ENCODE measurements at regions not wholly inside any gene's neighbourhood (a gene's known extent, or its start where the extent isn't known, plus 50 kb on each side); places are given as distances from the start of the nearest gene placed in this dataset.
A peak's percentile ranks its signal among the peaks of the same experiment; 100 is the strongest.

- H3K4me3 Mint-ChIP-seq: no peak overlapping the region
- H3K27ac Mint-ChIP-seq: no peak overlapping the region
- no peaks in the 10 kb centered on the region for H3K36me3 ChIP-seq (ENCODE audit: insufficient read depth)
- H3K79me2 ChIP-seq (replicated peaks; ENCODE audit: insufficient read depth): no peaks in the 10 kb centered on the region
- no peaks in the 10 kb centered on the region for H3K36me3 Mint-ChIP-seq (ENCODE audit: low read depth)
- H3K9me3 Mint-ChIP-seq: no peaks in the 10 kb centered on the region
- H3K27me3 Mint-ChIP-seq (ENCODE audit: insufficient read depth, low read depth, poor library complexity): no peaks in the 10 kb centered on the region
- H3K4me1 ChIP-seq (ENCODE audit: insufficient read depth): no peaks in the 10 kb centered on the region; the same call in 1 of the 2 replicates
- peaks cover 5% of the 10 kb centered on the region for H3K4me1 Mint-ChIP-seq
- DNase-seq (ENCODE audit: low spot score) (peak; percentile 67), ATAC-seq (peak; percentile 79)
- no peak overlapping the region for H3K4me3 ChIP-seq
- no peak overlapping the region for H2AFZ ChIP-seq
- no peak overlapping the region for H3K4me2 ChIP-seq
- no peaks in the 10 kb centered on the region for H3K27me3 ChIP-seq (ENCODE audit: insufficient read depth)
- H3K27ac ChIP-seq (ENCODE audit: low read depth): no peak overlapping the region
- H4K20me1 ChIP-seq (replicated peaks; ENCODE audit: insufficient read depth): no peaks in the 10 kb centered on the region
- H3K9me2 ChIP-seq (ENCODE audit: insufficient read depth): no peaks in the 10 kb centered on the region
- H3F3A ChIP-seq (replicated peaks; ENCODE audit: low read depth): no peaks in the 10 kb centered on the region
- TF ChIP-seq CREB1 (CRISPR knock-in tag; IDR thresholded peaks at IDR 0.05; ENCODE audit: low read depth) (no peak), CTCF (conservative IDR thresholded peaks at IDR 0.05; ENCODE audit: low read depth in 2 of 2) (peak; percentile 70 to 75)
These were observed 1435.2 kb upstream of the CDH9 start for GRCh38 chr5:28473531-28474107.

GRCh38 chr5:28468166-28468565, 1429.8 kb upstream of the CDH9 start:
- no peaks in the 10 kb centered on the region for H3K36me3 ChIP-seq (ENCODE audit: insufficient read depth)
- H3K27ac ChIP-seq (ENCODE audit: low read depth): no peak overlapping the region
- peak overlapping the region; percentile 39; the same call in 1 of the 2 replicates for H2AFZ ChIP-seq
- DNase-seq (ENCODE audit: low spot score) (no peak), ATAC-seq (no peak)
- H3K27me3 Mint-ChIP-seq (ENCODE audit: insufficient read depth, low read depth, poor library complexity): peaks cover 2% of the 10 kb centered on the region
- no peaks in the 10 kb centered on the region for H4K20me1 ChIP-seq (replicated peaks; ENCODE audit: insufficient read depth)
- H3K79me2 ChIP-seq (replicated peaks; ENCODE audit: insufficient read depth): no peaks in the 10 kb centered on the region
- H3K4me3 ChIP-seq: no peak overlapping the region
- H3K4me2 ChIP-seq: no peak overlapping the region
- peaks cover 5% of the 10 kb centered on the region; the same call in 2 of the 3 replicates for H3K4me1 Mint-ChIP-seq
- H3K4me1 ChIP-seq (ENCODE audit: insufficient read depth): no peaks in the 10 kb centered on the region; the same call in 1 of the 2 replicates
- no peaks in the 10 kb centered on the region for H3K36me3 Mint-ChIP-seq (ENCODE audit: low read depth)
- H3K27me3 ChIP-seq (ENCODE audit: insufficient read depth): no peaks in the 10 kb centered on the region
- H3K27ac Mint-ChIP-seq: no peak overlapping the region
- no peaks in the 10 kb centered on the region for H3K9me3 Mint-ChIP-seq
- H3F3A ChIP-seq (replicated peaks; ENCODE audit: low read depth): no peaks in the 10 kb centered on the region
- no peak overlapping the region for H3K4me3 Mint-ChIP-seq
- no peaks in the 10 kb centered on the region for H3K9me2 ChIP-seq (ENCODE audit: insufficient read depth)
- TF ChIP-seq CTCF (conservative IDR thresholded peaks at IDR 0.05; ENCODE audit: low read depth in 2 of 2) (no peak), POLR2AphosphoS5 (IDR thresholded peaks at IDR 0.05; ENCODE audit: low read depth) (no peak), ZNF462 (CRISPR knock-in tag; IDR thresholded peaks at IDR 0.05) (no peak), ZNF114 (CRISPR knock-in tag; IDR thresholded peaks at IDR 0.05) (no peak), REST (IDR thresholded peaks at IDR 0.05; ENCODE audit: unreplicated experiment) (no peak), EZH2 (IDR thresholded peaks at IDR 0.05; ENCODE audit: low read depth, unreplicated experiment) (no peak)

All from GM23338 (cell line).